Panc1 (cell line): ENCODE measurements at regions not wholly inside any gene's neighbourhood (a gene's known extent, or its start where the extent isn't known, plus 50 kb on each side); places are given as distances from the start of the nearest gene placed in this dataset.

Source experiments
- ATAC-seq: fragments of 200-7000 bp; cut with Tn5 transposase; 2 replicates; pipeline ENCODE4 v1.9.1; 2020; ENCODE audit warnings: mild to moderate bottlenecking, moderate library complexity
- BruUV-seq: library from RNA; stranded (reverse); fragments of 400-500 nt; replicated peaks from 2 replicates; lab custom pipeline; 2021; lab: Mats Ljungman, UMichigan
- CTCF ChIA-PET: fragments of 300-600 bp; sonication (Branson Sonifier 250); formaldehyde crosslinking; loops from one replicate; lab custom pipeline; 2022; ENCODE audit warnings: antibody characterized with exemption; lab: Charles Lee
- POLR2A ChIA-PET: fragments of 300-600 bp; sonication (Branson Sonifier 250); formaldehyde crosslinking; loops from one replicate; lab custom pipeline; 2022; ENCODE audit warnings: antibody characterized with exemption; lab: Charles Lee
- DNase-seq: peaks from one replicate; pipeline ENCODE4 v3.0.0-alpha.2; 2010; ENCODE audit warnings: low read depth, low spot score
- H3K27ac ChIP-seq: 2 replicates; pipeline ENCODE4 v1.5.1; 2011; ENCODE audit warnings: mild to moderate bottlenecking, low read length, inconsistent platforms
- H3K27me3 ChIP-seq: fragments of 200-500 bp; sonication (Bioruptor generic); 2 replicates; pipeline ENCODE4 v1.6.0; 2014; ENCODE audit warnings: low read length, inconsistent platforms; ENCODE audit not compliant: control insufficient read depth, insufficient read depth
- H3K36me3 ChIP-seq: fragments of 200-500 bp; sonication (Bioruptor generic); 2 replicates; pipeline ENCODE4 v1.5.1; 2014; ENCODE audit warnings: inconsistent platforms, mild to moderate bottlenecking, low read length, moderate library complexity; ENCODE audit not compliant: control insufficient read depth, insufficient read depth
- H3K4me1 ChIP-seq: 2 replicates; pipeline ENCODE4 v1.5.1; 2011; ENCODE audit warnings: inconsistent platforms, mild to moderate bottlenecking, low read length, moderate library complexity; ENCODE audit not compliant: control insufficient read depth, insufficient read depth
- H3K4me3 ChIP-seq, 2 experiments: 2 replicates each; pipeline ENCODE4 v1.5.1; 2011 to 2012; ENCODE audit warnings: low read depth in 2 of 2, low read length in 2 of 2, mild to moderate bottlenecking in 2 of 2, inconsistent platforms in 1 of 2, moderate library complexity in 1 of 2
- H3K9me3 ChIP-seq: fragments of 200-500 bp; sonication (Bioruptor generic); 2 replicates; pipeline ENCODE4 v1.5.1; 2014; ENCODE audit warnings: low read depth, mild to moderate bottlenecking, inconsistent platforms, low read length, moderate library complexity; ENCODE audit not compliant: control insufficient read depth, insufficient read depth
- POLR2AphosphoS5 ChIP-seq: IDR thresholded peaks from 2 replicates; pipeline ENCODE4 v1.6.1; 2012; ENCODE audit warnings: mild to moderate bottlenecking, low read depth, low read length, moderate library complexity
- SIN3A ChIP-seq: IDR thresholded peaks from 2 replicates; pipeline ENCODE4 v1.6.1; 2012; ENCODE audit warnings: low read depth, mild to moderate bottlenecking, low read length, moderate library complexity, borderline replicate concordance; ENCODE audit not compliant: insufficient read depth
- TCF7L2 ChIP-seq: IDR thresholded peaks from 2 replicates; pipeline ENCODE4 v1.6.1; 2011; ENCODE audit warnings: mild to moderate bottlenecking, low read depth, low read length, inconsistent platforms
- in situ Hi-C: cut with HindIII; loops from 2 replicates; pipeline ENCODE4 v1.10.0; 2016; ENCODE audit warnings: low sequenced_read_pairs, low pct_unique_long_range_greater_than_20kb
- intact Hi-C: fragments of 100-400 bp; cut with micrococcal nuclease; formaldehyde crosslinking; loops from one replicate; pipeline ENCODE4 v1.10.0; 2022; ENCODE audit not compliant: unreplicated experiment
- TF ChIP-seq, protein P1 (sequence below): fragments of 450-650 bp; IDR thresholded peaks from 2 replicates; pipeline ENCODE4 v1.5.1; 2017; ENCODE audit warnings: mild to moderate bottlenecking
- TF ChIP-seq, protein P2 (sequence below), 2 experiments: IDR thresholded peaks; 2 replicates each; pipeline ENCODE4 v1.6.1; 2011 to 2012; ENCODE audit warnings: low read depth in 2 of 2, control low read depth in 1 of 2, low read length in 1 of 2, mild to moderate bottlenecking in 1 of 2, moderate library complexity in 1 of 2; ENCODE audit not compliant: insufficient read depth in 1 of 2

DNA sequence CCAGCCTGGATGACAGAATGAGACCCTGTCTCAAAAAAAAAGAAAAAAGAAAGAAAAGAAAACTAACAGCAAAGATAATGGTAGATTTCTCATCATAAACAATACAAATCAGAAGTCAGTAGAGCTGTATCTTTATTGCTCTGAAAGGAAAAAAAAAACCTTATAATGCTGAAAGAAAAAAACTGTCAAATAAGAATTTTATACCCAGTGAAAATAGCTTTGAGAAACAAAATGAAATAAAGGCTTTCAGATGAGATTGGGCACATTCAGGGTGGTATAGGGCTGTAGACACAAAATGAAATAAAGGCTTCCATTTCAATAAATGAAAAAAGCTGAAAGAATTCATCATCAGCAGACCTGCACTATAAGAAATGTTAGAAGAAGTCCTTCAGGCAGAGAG is 105.0 kb upstream of the FOXN3 start:
- intact Hi-C loops: no loop called here
- ChIA-PET CTCF (no interaction called here), POLR2A (no interaction called here)

DNA sequence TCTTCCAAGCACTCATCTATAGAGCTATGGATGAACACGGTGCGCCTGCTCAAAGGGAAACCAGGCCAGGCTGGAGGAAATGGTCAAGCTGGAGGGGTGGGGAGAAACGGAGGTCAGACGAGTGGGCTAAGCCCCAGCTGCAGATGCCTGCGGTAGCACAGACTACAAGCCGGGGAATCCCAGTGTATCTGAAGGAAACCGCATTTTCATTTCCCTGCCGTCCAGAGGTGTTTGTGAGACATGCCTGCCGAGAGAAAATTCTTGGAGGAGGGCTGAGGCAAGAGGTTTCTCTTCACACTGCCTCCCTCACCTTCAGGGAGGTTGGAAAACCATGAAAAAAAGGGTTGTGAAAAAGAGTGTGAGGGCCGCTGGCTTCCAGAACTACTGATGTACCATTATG is 102.0 kb upstream of the FOXN3 start:
- no peak overlapping the region for H3K4me3 ChIP-seq
- in situ Hi-C loops (no loop called here), intact Hi-C loops (no loop called here)
- ATAC-seq: no peak
- H3K36me3 ChIP-seq: no peaks in the 10 kb centered on the region
- H3K9me3 ChIP-seq: no peaks in the 10 kb centered on the region
- H3K27me3 ChIP-seq: no peaks in the 10 kb centered on the region
- no peak for DNase-seq
- ChIA-PET POLR2A (no interaction called here), CTCF (no interaction called here)
- H3K27ac ChIP-seq: no peak overlapping the region
- TF ChIP-seq TCF7L2 (no peak), POLR2AphosphoS5 (no peak), SIN3A (no peak)
- TF ChIP-seq, protein P1, sequence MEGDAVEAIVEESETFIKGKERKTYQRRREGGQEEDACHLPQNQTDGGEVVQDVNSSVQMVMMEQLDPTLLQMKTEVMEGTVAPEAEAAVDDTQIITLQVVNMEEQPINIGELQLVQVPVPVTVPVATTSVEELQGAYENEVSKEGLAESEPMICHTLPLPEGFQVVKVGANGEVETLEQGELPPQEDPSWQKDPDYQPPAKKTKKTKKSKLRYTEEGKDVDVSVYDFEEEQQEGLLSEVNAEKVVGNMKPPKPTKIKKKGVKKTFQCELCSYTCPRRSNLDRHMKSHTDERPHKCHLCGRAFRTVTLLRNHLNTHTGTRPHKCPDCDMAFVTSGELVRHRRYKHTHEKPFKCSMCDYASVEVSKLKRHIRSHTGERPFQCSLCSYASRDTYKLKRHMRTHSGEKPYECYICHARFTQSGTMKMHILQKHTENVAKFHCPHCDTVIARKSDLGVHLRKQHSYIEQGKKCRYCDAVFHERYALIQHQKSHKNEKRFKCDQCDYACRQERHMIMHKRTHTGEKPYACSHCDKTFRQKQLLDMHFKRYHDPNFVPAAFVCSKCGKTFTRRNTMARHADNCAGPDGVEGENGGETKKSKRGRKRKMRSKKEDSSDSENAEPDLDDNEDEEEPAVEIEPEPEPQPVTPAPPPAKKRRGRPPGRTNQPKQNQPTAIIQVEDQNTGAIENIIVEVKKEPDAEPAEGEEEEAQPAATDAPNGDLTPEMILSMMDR: no peak
- TF ChIP-seq, protein P2, sequence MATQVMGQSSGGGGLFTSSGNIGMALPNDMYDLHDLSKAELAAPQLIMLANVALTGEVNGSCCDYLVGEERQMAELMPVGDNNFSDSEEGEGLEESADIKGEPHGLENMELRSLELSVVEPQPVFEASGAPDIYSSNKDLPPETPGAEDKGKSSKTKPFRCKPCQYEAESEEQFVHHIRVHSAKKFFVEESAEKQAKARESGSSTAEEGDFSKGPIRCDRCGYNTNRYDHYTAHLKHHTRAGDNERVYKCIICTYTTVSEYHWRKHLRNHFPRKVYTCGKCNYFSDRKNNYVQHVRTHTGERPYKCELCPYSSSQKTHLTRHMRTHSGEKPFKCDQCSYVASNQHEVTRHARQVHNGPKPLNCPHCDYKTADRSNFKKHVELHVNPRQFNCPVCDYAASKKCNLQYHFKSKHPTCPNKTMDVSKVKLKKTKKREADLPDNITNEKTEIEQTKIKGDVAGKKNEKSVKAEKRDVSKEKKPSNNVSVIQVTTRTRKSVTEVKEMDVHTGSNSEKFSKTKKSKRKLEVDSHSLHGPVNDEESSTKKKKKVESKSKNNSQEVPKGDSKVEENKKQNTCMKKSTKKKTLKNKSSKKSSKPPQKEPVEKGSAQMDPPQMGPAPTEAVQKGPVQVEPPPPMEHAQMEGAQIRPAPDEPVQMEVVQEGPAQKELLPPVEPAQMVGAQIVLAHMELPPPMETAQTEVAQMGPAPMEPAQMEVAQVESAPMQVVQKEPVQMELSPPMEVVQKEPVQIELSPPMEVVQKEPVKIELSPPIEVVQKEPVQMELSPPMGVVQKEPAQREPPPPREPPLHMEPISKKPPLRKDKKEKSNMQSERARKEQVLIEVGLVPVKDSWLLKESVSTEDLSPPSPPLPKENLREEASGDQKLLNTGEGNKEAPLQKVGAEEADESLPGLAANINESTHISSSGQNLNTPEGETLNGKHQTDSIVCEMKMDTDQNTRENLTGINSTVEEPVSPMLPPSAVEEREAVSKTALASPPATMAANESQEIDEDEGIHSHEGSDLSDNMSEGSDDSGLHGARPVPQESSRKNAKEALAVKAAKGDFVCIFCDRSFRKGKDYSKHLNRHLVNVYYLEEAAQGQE (IDR thresholded peaks at IDR 0.05; ENCODE audit: insufficient read depth in 1 of 2, low read depth in 2 of 2, low read length in 1 of 2): no peak
- H3K4me1 ChIP-seq: no peaks in the 10 kb centered on the region
- no TSS peak for BruUV-seq

More for the DNA sequence above, 105.0 kb upstream of the FOXN3 start:
- H3K27ac ChIP-seq: no peak overlapping the region
- ATAC-seq: no peak
- no peaks in the 10 kb centered on the region for H3K9me3 ChIP-seq
- no peak for DNase-seq
- H3K27me3 ChIP-seq: no peaks in the 10 kb centered on the region
- H3K4me3 ChIP-seq: no peak overlapping the region
- H3K36me3 ChIP-seq: no peaks in the 10 kb centered on the region
- in situ Hi-C loops: no loop called here
- TF ChIP-seq SIN3A (no peak), POLR2AphosphoS5 (no peak), TCF7L2 (no peak)
- TF ChIP-seq, protein P1: no peak
- TF ChIP-seq, protein P2 (IDR thresholded peaks at IDR 0.05; ENCODE audit: insufficient read depth in 1 of 2, low read depth in 2 of 2, low read length in 1 of 2): no peak
- BruUV-seq: no TSS peak
- no peaks in the 10 kb centered on the region for H3K4me1 ChIP-seq
